ENCODE measurements at regions not wholly inside any gene's neighbourhood (a gene's known extent, or its start where the extent isn't known, plus 50 kb on each side); places are given as distances from the start of the nearest gene placed in this dataset.
"Not testable (repeated sequence)": the region's sequence is repeated elsewhere in the genome, so short reads cannot be mapped to it uniquely, and the experiment has no call there.

GRCh38 chr16:34001184-34001583 lies 541.8 kb downstream of the TP53TG3F start:
- not testable (repeated sequence) for H3K27ac ChIP-seq (ENCODE audit: low read length); H3K4me3 ChIP-seq (ENCODE audit: low read length); H3K9me3 ChIP-seq (ENCODE audit: insufficient read depth, low read depth, low read length); H3K9ac ChIP-seq (ENCODE audit: low read depth, low read length); H3K27me3 ChIP-seq (ENCODE audit: insufficient read depth, low read length); H3K4me1 ChIP-seq (ENCODE audit: insufficient read depth, low read length); H3K36me3 ChIP-seq (ENCODE audit: insufficient read depth, low read depth, low read length)

DNA sequence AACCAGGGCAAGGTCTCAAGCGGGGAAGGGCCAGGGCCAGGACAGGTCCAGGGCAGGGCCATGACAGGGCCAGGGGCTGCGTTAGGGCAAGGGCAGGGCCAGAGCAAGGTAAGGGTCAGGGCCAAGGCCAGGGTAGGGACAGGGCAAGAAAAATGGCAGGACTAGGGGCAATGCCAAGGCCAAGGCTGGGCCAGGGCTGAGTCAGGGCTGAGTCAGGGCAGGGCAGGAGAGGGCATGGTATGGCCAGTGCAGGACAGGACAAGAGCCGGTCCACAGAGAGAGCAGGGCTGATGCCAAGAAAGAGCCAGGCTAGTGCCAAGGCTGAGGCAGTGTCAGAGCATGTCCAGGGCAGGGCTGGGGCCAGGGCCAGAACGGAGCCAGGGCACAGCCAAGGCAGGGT lies 542.5 kb downstream of the TP53TG3F start:
- H3K36me3 ChIP-seq (ENCODE audit: insufficient read depth, low read depth, low read length); H3K9me3 ChIP-seq (ENCODE audit: insufficient read depth, low read depth, low read length); H3K4me3 ChIP-seq (ENCODE audit: low read length); H3K4me1 ChIP-seq (ENCODE audit: insufficient read depth, low read length); H3K9ac ChIP-seq (ENCODE audit: low read depth, low read length); H3K27me3 ChIP-seq (ENCODE audit: insufficient read depth, low read length); H3K27ac ChIP-seq (ENCODE audit: low read length): not testable (repeated sequence)

DNA sequence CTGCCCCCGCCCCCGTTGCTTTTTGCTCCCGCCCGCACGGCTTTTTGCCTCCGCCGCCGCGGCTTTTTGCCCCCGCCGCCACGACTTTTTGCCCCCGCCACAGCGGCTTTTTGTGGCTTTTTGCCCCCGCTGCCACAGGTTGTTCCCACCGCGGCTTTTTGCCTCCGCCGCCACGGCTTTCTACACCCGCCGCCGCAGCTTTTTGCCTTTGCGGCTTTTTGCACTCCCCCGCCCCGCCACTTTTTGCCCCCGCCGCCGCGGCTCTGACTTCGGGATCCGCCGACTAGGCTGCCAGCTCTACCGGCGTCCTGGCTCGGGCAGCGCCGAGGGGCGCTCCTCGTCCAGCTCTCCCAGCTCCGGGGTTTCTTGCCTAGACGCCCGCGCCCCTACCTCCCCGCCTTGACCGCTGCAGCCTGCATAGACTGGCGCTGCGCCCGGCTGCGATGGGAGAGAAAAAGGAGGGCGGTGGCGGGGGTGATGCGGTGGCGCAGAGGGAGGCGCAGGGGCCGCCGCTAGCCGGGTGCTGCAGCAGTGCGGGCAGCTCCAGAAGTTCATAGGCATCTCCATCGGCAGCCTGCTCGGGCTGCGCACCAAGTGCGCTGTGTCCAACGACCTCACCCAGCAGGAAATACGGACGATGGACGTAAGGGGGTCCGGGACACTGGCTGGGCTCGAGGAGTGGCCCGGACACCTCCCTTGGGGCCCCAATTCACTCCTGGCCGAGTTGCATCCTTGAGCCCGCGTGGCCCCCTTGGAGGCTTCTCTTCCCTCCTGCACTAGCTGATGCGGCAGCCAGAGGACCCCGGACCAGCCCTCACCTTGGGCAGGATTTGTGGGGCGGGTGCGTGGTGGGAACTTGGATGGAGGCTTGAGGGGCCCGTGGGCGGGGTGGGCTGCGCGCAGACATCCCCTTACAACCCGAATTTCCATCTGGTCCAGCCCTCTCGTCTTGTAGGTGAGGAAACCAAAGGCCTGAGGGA lies 555.7 kb downstream of the TP53TG3F start:
- not testable (repeated sequence) for H3K4me1 ChIP-seq (ENCODE audit: insufficient read depth, low read length); H3K27me3 ChIP-seq (ENCODE audit: insufficient read depth, low read length); H3K36me3 ChIP-seq (ENCODE audit: insufficient read depth, low read depth, low read length); H3K9ac ChIP-seq (ENCODE audit: low read depth, low read length); H3K4me3 ChIP-seq (ENCODE audit: low read length); H3K27ac ChIP-seq (ENCODE audit: low read length)
- peaks cover 16% of the 10 kb centered on the region for H3K9me3 ChIP-seq (ENCODE audit: insufficient read depth, low read depth, low read length)

GRCh38 chr16:34018277-34018676 lies 558.9 kb downstream of the TP53TG3F start:
- not testable (repeated sequence) for H3K27ac ChIP-seq (ENCODE audit: low read length); H3K4me3 ChIP-seq (ENCODE audit: low read length); H3K4me1 ChIP-seq (ENCODE audit: insufficient read depth, low read length); H3K9ac ChIP-seq (ENCODE audit: low read depth, low read length); H3K36me3 ChIP-seq (ENCODE audit: insufficient read depth, low read depth, low read length); H3K27me3 ChIP-seq (ENCODE audit: insufficient read depth, low read length)
- H3K9me3 ChIP-seq (ENCODE audit: insufficient read depth, low read depth, low read length): peaks cover 23% of the 10 kb centered on the region

- no peaks in the 10 kb centered on the region for H3K27me3 ChIP-seq (ENCODE audit: insufficient read depth, low read length)
- H3K4me1 ChIP-seq (ENCODE audit: insufficient read depth, low read length): no peaks in the 10 kb centered on the region
- H3K36me3 ChIP-seq (ENCODE audit: insufficient read depth, low read depth, low read length): no peaks in the 10 kb centered on the region
- H3K4me3 ChIP-seq (ENCODE audit: low read length): no peak overlapping the region
- H3K9me3 ChIP-seq (ENCODE audit: insufficient read depth, low read depth, low read length): peaks cover 50% of the 10 kb centered on the region
- no peak overlapping the region for H3K9ac ChIP-seq (ENCODE audit: low read depth, low read length)
- no peak overlapping the region for H3K27ac ChIP-seq (ENCODE audit: low read length)
Measured at GRCh38 chr16:34050787-34051320, 591.4 kb downstream of the TP53TG3F start.

- H3K4me1 ChIP-seq (ENCODE audit: insufficient read depth, low read length): no peaks in the 10 kb centered on the region
- no peaks in the 10 kb centered on the region for H3K27me3 ChIP-seq (ENCODE audit: insufficient read depth, low read length)
- H3K36me3 ChIP-seq (ENCODE audit: insufficient read depth, low read depth, low read length): no peaks in the 10 kb centered on the region
- H3K4me3 ChIP-seq (ENCODE audit: low read length): no peak overlapping the region
- no peak overlapping the region for H3K27ac ChIP-seq (ENCODE audit: low read length)
- H3K9ac ChIP-seq (ENCODE audit: low read depth, low read length): no peak overlapping the region
- peaks cover 46% of the 10 kb centered on the region for H3K9me3 ChIP-seq (ENCODE audit: insufficient read depth, low read depth, low read length)
Measured at GRCh38 chr16:34054137-34054536, 594.7 kb downstream of the TP53TG3F start.

- H3K27ac ChIP-seq (ENCODE audit: low read length): no peak overlapping the region
- H3K36me3 ChIP-seq (ENCODE audit: insufficient read depth, low read depth, low read length): no peaks in the 10 kb centered on the region
- no peak overlapping the region for H3K9ac ChIP-seq (ENCODE audit: low read depth, low read length)
- no peaks in the 10 kb centered on the region for H3K4me1 ChIP-seq (ENCODE audit: insufficient read depth, low read length)
- no peaks in the 10 kb centered on the region for H3K27me3 ChIP-seq (ENCODE audit: insufficient read depth, low read length)
- H3K9me3 ChIP-seq (ENCODE audit: insufficient read depth, low read depth, low read length): peaks cover 46% of the 10 kb centered on the region
- H3K4me3 ChIP-seq (ENCODE audit: low read length): no peak overlapping the region
Measured at GRCh38 chr16:34054969-34055368, 595.6 kb downstream of the TP53TG3F start.

DNA sequence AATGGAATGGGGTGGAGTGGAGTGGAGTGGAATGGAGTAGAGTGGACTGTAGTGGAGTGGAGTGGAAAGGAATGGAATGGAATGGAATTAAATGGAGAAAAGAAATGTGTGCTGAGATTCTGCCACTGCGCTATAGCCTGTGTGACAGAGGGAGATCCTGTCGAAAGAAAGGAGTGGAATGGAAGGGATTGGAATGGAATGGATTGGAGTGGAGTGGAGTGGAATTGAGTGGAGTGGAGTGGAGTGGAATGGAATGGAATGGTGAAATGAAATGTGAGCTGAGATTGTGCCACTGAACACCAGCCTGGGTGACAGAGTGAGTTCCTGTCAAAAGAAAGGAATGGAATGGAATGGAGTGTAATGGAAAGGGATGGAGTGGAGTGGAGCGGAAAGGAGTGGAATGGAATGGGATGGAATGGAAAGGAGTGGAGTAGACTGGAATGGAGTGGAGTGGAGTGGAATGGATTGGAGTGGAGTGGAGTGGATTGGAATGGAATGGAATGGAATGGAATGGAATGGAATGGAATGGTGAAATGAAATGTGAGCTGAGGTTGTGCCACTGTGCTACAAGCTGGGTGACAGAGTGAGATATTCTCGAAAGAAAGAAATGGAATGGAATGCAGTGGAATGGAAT lies 603.3 kb downstream of the TP53TG3F start:
- not testable (repeated sequence) for H3K27ac ChIP-seq (ENCODE audit: low read length); H3K4me1 ChIP-seq (ENCODE audit: insufficient read depth, low read length); H3K27me3 ChIP-seq (ENCODE audit: insufficient read depth, low read length); H3K9ac ChIP-seq (ENCODE audit: low read depth, low read length); H3K36me3 ChIP-seq (ENCODE audit: insufficient read depth, low read depth, low read length)
- Histone ChIP-seq H3K4me3 (ENCODE audit: low read length) (peak overlapping the region; percentile 3; the same call in 1 of the 2 replicates), H3K9me3 (ENCODE audit: insufficient read depth, low read depth, low read length) (peaks cover 53% of the 10 kb centered on the region)

DNA sequence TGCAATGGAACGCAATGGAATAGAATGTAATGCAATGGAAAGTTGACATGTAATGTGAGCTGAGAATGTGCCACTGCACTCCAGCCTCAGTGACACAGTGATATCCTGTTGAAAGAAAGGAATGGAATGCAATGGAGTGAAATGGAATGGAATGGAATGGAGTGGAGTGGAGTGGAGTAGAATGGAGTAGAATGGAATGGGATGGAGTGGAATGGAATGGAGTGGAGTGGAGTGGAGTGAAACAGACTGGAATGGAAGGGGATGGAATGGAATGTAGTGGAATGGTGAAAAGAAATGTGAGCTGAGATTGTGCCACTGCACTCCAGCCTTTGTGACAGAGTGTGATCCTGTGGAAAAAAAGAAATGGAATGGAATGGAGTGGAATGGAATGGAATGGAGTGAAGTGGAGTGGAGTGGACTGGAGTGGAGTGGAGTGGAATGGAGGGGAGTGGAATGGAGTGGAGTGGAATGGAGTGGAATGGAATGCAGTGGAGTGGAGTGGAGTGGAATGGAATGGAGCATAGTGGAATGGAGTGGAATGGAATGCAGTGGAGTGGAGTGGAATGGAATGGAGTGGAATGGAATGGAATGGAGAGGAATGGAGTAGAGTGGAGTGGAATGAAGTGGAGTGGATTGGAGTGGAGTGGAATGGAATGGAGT lies 604.2 kb downstream of the TP53TG3F start:
- H3K4me3 ChIP-seq (ENCODE audit: low read length); H3K27ac ChIP-seq (ENCODE audit: low read length); H3K4me1 ChIP-seq (ENCODE audit: insufficient read depth, low read length); H3K36me3 ChIP-seq (ENCODE audit: insufficient read depth, low read depth, low read length); H3K9ac ChIP-seq (ENCODE audit: low read depth, low read length); H3K27me3 ChIP-seq (ENCODE audit: insufficient read depth, low read length): not testable (repeated sequence)
- H3K9me3 ChIP-seq (ENCODE audit: insufficient read depth, low read depth, low read length): peaks cover 53% of the 10 kb centered on the region

DNA sequence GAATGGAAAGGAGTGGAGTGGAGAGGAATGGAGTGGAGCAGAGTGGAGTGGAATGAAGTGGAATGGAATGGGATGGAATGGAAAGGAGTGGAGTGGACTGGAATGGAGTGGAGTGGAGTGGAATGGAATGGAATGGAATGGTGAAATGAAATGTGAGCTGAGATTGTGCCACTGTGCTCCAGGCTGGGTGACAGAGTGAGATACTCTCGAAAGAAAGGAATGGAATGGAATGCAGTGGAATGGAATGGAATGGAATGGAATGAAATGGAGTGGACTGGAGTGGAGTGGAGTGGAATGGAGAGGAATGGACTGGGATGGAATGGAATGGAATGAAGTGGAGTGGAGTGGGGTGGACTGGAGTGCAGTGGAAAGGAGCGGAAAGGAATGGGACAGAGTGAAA lies 605.2 kb downstream of the TP53TG3F start:
- not testable (repeated sequence) for H3K27me3 ChIP-seq (ENCODE audit: insufficient read depth, low read length); H3K4me3 ChIP-seq (ENCODE audit: low read length); H3K36me3 ChIP-seq (ENCODE audit: insufficient read depth, low read depth, low read length); H3K27ac ChIP-seq (ENCODE audit: low read length); H3K9ac ChIP-seq (ENCODE audit: low read depth, low read length); H3K4me1 ChIP-seq (ENCODE audit: insufficient read depth, low read length)
- peaks cover 63% of the 10 kb centered on the region for H3K9me3 ChIP-seq (ENCODE audit: insufficient read depth, low read depth, low read length)

DNA sequence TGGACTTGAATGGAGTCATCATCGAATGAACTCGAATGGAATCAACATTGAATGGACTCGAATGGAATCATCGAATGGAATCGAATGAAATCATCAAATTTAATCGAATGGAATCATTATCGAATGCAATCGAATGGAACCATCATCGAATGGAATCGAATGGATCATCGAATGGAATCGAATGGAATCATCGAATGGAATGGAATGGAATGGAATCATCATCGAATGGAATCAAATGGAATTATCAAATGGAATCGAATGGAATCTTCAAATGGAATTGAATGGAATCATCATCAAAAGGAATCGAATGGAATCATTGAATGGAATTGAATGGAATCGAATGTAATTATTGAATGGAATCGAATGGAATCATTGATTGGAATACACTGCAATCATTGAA lies 610.3 kb downstream of the TP53TG3F start:
- not testable (repeated sequence) for H3K27ac ChIP-seq (ENCODE audit: low read length); H3K9ac ChIP-seq (ENCODE audit: low read depth, low read length); H3K27me3 ChIP-seq (ENCODE audit: insufficient read depth, low read length); H3K4me1 ChIP-seq (ENCODE audit: insufficient read depth, low read length); H3K4me3 ChIP-seq (ENCODE audit: low read length); H3K36me3 ChIP-seq (ENCODE audit: insufficient read depth, low read depth, low read length)
- H3K9me3 ChIP-seq (ENCODE audit: insufficient read depth, low read depth, low read length): peaks cover 45% of the 10 kb centered on the region

Data from iPS-20b (cell line).